ENCODE measurements at regions not wholly inside any gene's neighbourhood (a gene's known extent, or its start where the extent isn't known, plus 50 kb on each side); places are given as distances from the start of the nearest gene placed in this dataset.

GRCh38 chr13:81988567-81988966 is 1647.6 kb upstream of the SPRY2 start:
- Histone ChIP-seq H3K56ac (ENCODE audit: extremely low read depth, insufficient read depth, low read length) (no peak overlapping the region), H3K9ac (ENCODE audit: low read depth, low read length) (no peak overlapping the region), H3K4me1 (ENCODE audit: control insufficient read depth, insufficient read depth, low read length) (no peaks in the 10 kb centered on the region), H3K4ac (ENCODE audit: low read depth, low read length) (no peak overlapping the region), H3K23ac (ENCODE audit: low read depth, low read length) (no peak overlapping the region), H2BK120ac (ENCODE audit: low read depth, low read length) (no peak overlapping the region), H3K79me1 (ENCODE audit: low read depth in 1 of 2, low read length in 2 of 2) (no peaks in the 10 kb centered on the region), H3K9me3 (ENCODE audit: control insufficient read depth, insufficient read depth, low read length) (peaks cover 6% of the 10 kb centered on the region), H4K20me1 (ENCODE audit: insufficient read depth, low read length) (no peaks in the 10 kb centered on the region), H3K18ac (ENCODE audit: low read depth, low read length) (no peak overlapping the region), H2BK15ac (ENCODE audit: low read depth, low read length) (no peak overlapping the region), H2AK5ac (ENCODE audit: low read depth, low read length) (no peak overlapping the region), H3K27me3 (ENCODE audit: control insufficient read depth, insufficient read depth, low read length) (no peaks in the 10 kb centered on the region), H3K4me2 (ENCODE audit: low read depth, low read length) (no peak overlapping the region), H3K27ac (ENCODE audit: insufficient read depth, low read length) (no peak overlapping the region), H4K91ac (ENCODE audit: insufficient read depth, low read depth, low read length) (no peak overlapping the region), H3K36me3 (ENCODE audit: control insufficient read depth, insufficient read depth, low read length) (no peaks in the 10 kb centered on the region), H2AK9ac (replicated peaks; ENCODE audit: low read depth, low read length, poor library complexity) (no peak overlapping the region), H3K9me1 (ENCODE audit: insufficient read depth, low read length) (no peaks in the 10 kb centered on the region), H2BK20ac (ENCODE audit: low read depth, low read length) (no peak overlapping the region), H3K4me3 (ENCODE audit: insufficient read depth, low read depth, low read length) (no peak overlapping the region), H3K14ac (replicated peaks; ENCODE audit: low read depth, low read length) (no peak overlapping the region), H4K5ac (ENCODE audit: low read depth, low read length) (no peak overlapping the region), H2AFZ (replicated peaks; ENCODE audit: low read length, poor library complexity) (no peak overlapping the region), H4K8ac (ENCODE audit: low read depth in 2 of 2, low read length in 2 of 2) (no peak overlapping the region), H2BK5ac (ENCODE audit: low read depth, low read length, poor library complexity, severe bottlenecking) (no peak overlapping the region)
- DNase-seq = no peak
- in situ Hi-C loops (cut with MboI; ENCODE audit: low sequenced_read_pairs) (no loop called here), intact Hi-C loops (cut with micrococcal nuclease) (no loop called here), dilution Hi-C loops (cut with HindIII; ENCODE audit: low sequenced_read_pairs, unreplicated experiment) (no loop called here)
- ChIA-PET CTCF (no interaction called here), POLR2A (ENCODE audit: unreplicated experiment) (no interaction called here)
- TF ChIP-seq, protein P1, sequence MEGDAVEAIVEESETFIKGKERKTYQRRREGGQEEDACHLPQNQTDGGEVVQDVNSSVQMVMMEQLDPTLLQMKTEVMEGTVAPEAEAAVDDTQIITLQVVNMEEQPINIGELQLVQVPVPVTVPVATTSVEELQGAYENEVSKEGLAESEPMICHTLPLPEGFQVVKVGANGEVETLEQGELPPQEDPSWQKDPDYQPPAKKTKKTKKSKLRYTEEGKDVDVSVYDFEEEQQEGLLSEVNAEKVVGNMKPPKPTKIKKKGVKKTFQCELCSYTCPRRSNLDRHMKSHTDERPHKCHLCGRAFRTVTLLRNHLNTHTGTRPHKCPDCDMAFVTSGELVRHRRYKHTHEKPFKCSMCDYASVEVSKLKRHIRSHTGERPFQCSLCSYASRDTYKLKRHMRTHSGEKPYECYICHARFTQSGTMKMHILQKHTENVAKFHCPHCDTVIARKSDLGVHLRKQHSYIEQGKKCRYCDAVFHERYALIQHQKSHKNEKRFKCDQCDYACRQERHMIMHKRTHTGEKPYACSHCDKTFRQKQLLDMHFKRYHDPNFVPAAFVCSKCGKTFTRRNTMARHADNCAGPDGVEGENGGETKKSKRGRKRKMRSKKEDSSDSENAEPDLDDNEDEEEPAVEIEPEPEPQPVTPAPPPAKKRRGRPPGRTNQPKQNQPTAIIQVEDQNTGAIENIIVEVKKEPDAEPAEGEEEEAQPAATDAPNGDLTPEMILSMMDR (conservative IDR thresholded peaks at IDR 0.05; ENCODE audit: low read depth, low read length) = no peak
- TF ChIP-seq RAD21 (IDR thresholded peaks at IDR 0.05; ENCODE audit: low read length) (no peak), BHLHE40 (IDR thresholded peaks at IDR 0.05; ENCODE audit: low read depth, low read length) (no peak)
- TF ChIP-seq, protein P2, sequence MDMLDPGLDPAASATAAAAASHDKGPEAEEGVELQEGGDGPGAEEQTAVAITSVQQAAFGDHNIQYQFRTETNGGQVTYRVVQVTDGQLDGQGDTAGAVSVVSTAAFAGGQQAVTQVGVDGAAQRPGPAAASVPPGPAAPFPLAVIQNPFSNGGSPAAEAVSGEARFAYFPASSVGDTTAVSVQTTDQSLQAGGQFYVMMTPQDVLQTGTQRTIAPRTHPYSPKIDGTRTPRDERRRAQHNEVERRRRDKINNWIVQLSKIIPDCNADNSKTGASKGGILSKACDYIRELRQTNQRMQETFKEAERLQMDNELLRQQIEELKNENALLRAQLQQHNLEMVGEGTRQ (IDR thresholded peaks at IDR 0.05; ENCODE audit: low read depth, low read length) = no peak
- BruUV-seq (replicated peaks) = no TSS peak
- no peak for ATAC-seq (ENCODE audit: low read depth)
- WGBS, 2 experiments (ENCODE audit: extremely low coverage in 2 of 2, insufficient read length in 1 of 2) = no CpG with 5 or more reads among the region's 3 CpGs

All from IMR-90 (cell line).